DMS79 (cell line): ENCODE measurements at regions not wholly inside any gene's neighbourhood (a gene's known extent, or its start where the extent isn't known, plus 50 kb on each side); places are given as distances from the start of the nearest gene placed in this dataset.
"Not testable (repeated sequence)": the region's sequence is repeated elsewhere in the genome, so short reads cannot be mapped to it uniquely, and the experiment has no call there.

Source experiments
- DNase-seq: peaks from one replicate; lab custom pipeline; 2025; lab: John Stamatoyannopoulos, UW

DNA sequence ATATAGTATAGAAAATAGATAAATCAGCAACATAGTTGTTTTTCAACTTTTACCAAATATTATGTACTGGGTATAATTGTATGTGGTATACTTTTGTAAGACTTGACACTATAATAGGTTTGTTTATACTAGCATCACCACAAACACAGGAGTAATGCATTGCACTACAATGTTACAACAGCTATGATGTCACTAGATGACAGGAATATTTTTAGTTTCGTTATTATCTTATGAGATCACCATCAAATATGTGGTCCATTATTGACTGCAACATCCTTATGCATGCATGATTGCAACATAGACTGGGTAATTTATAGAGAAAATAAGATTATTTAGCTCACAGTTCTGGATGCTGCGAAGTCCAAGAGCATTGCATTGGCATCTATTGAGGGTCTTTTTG is 678.4 kb upstream of the ZNF804A start:
- DNase-seq = no peak

DNA sequence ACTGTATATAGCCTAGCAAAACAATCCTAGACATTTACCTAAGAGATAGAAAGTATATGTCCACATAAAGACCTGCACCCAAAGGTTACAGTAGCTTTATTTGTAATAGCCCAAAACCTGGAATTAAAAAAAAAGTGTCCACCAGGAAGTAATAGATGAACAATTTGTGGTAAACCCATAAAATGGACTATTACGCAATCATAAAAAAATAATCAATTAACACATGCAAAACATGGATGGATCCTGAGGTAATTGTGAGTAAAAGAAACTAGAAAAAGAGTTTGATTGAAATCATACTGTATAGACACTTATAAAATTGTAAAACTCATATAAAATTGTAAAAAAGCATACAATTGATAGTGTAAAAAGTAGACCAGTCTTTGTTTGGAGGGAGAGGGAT is 673.0 kb upstream of the ZNF804A start:
- DNase-seq = no peak

GRCh38 chr2:183926433-183926832 is 671.9 kb upstream of the ZNF804A start:
- DNase-seq = no peak

GRCh38 chr2:183927406-183928325 is 670.7 kb upstream of the ZNF804A start:
- DNase-seq = no peak

DNA sequence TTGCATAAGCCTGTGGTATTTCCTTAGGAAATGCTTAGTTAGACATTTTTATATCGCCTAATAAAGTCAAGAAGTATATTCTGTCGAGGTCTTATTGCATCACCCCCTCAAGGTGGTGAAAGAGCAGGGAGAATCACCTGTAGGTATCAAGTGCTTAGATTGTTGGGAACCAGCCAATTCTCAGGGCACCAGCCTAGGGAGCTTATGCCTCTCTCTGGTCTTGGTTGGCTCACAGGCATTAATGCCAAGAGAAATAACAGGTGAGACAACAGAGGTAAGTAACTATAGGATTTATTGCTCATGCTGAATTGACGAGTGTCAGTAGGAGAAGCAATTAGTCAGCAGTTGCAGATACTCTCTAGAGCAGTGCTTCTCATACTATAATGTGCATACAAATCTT is 663.3 kb upstream of the ZNF804A start:
- DNase-seq = no peak

DNA sequence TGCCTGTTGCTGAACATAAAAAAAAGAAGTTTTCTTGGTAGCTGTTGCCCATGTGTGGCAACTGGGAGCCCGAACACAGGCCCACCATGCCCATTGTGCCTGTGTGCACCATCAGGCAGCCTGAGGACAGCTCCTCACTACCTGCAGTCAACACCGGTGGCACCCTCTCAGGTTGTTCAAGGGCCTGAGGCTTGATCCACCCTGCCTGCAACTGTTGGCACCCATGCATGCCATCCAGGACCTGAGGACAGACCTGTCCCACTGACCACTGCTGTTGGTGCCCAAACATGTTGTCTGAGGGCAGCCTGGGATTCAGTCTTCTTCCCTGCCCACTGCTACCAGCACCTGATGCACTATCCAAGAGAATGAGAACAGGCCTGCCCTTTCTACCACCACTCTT is 661.1 kb upstream of the ZNF804A start:
- DNase-seq = no peak

DNA sequence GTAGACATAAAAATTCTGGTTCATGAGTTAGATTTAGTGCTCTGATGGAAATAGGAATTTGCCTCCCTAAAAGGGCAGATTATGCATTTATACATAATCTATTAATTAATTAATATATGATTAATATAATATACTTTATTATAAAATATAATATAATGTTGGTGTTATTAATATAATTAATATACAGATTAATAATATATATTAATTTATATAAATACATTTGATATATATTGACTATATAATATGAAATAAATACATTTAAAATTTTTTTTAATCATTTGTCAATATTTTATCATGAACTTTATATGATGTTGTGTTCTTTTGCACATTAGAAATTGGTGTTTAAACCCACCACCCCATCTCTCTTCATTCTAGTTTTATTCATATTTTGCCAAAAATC is 652.1 kb upstream of the ZNF804A start:
- no peak for DNase-seq

GRCh38 chr2:183948861-183949260 is 649.5 kb upstream of the ZNF804A start:
- no peak for DNase-seq

DNA sequence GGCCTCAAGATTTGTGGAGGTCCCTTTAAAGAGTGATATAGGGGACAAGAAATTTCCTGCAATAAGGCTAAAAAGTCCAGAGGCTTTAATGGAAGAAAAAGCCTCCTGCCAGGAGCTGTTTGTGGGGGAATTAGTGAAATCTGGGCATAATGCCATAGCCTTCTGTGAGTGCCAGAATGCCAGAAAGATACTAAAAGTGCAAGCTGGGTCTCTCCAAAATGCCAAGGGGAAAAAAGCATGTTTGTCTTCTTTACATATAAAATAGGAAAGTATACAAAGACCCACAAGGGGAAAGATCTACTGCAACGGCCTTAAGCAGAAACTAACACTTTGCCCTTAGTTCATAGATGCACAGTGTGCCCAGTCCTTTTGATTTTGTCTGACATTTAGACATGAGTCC is 647.7 kb upstream of the ZNF804A start:
- DNase-seq = no peak

- DNase-seq = no peak
Measured at GRCh38 chr2:183951630-183952029, 646.7 kb upstream of the ZNF804A start.

DNA sequence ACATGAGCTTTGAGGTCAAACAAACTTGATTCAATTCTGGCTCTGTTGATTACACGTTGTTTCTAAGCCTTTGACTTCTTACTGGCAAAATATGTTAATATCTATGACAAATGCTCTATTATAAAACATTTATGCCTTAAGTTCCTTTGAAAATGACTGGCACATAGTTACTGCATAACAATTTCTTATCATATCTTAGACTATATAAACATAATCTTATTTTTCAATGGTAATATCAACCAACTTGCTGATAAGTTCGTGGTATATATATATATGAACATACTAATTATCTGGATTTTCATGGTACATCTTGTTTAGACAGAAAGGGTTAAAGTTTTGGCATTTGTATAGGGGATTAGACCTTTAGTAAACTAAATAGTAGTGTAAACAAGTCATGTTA is 645.6 kb upstream of the ZNF804A start:
- no peak for DNase-seq

GRCh38 chr2:183963609-183964008 is 634.7 kb upstream of the ZNF804A start:
- no peak for DNase-seq

DNA sequence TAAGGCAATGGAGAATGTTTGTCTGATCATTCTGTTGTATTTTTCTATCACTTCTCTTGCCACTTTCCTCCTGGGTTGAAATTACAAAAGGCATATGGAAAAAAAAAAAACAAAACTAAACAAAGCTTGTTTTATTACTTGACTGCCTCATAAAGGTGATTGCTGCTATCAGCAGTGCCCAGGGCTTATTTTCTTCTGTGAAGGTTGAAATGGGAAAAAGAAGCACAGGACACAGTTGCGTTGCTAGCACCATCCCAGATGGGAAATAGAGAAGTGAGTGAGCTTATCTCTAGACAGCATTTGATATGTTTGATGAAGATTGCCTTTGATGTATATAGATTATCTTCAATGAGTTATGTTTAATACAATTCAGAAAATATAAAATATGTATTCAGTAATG is 633.8 kb upstream of the ZNF804A start:
- no peak for DNase-seq

- no peak for DNase-seq
Measured at GRCh38 chr2:183967756-183968155, 630.6 kb upstream of the ZNF804A start.

DNA sequence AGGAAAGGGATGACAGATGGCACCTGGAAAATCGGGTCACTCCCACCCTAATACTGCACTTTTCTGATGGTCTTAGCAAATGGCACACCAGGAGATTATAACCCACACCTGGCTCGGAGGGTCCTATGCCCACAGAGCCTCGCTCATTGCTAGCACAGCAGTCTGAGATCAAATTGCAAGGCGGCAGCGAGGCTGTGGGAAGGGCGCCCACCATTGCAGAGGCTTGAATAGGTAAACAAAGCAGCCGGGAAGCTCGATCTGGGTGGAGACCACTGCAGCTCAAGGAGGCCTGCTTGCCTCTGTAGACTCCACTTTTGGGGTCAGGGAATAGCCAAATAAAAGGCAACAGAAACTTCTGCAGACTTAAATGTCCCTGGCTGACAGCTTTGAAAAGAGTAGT is 622.7 kb upstream of the ZNF804A start:
- DNase-seq = not testable (repeated sequence)

GRCh38 chr2:183984871-183985270 is 613.5 kb upstream of the ZNF804A start:
- DNase-seq = no peak

DNA sequence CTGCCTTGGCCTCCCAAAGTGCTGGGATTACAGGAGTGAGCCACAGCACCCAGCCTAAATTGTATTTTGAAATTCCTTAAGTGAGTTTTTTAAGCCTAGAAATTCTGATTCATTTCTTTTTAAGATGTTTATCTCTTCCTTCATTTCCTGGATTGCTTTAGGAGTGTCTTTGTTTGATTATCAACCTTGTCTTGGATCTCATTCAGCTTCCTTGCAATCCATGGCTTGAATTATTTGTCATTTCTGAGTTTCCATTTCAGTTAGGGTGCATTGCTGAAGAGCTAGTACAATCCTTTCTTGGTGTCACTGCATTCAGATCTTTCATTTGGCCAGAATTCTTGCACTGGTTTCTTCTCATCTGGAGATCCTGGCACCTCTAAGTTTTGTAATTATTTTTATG is 606.4 kb upstream of the ZNF804A start:
- no peak for DNase-seq

DNA sequence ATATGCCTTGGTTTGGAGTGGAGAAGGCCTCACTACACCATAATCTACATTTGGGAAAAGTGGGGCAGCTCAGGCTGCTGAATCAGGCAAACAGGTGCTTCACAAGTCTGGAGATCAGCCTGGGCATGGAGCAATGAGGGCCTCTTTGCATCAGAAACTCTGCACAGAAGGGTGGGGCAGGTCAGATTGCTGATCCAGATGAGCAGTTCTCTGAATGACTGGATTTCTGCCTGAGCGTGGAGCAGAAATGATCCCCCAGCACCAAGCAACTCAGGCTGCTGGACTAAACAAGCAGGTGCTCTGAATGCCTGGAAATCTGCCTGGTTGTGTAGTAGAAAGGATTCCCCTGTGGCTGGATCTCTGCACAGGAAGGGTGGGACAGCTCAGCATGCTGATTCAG is 605.3 kb upstream of the ZNF804A start:
- DNase-seq = no peak

- no peak for DNase-seq
Measured at GRCh38 chr2:183995632-183996031, 602.7 kb upstream of the ZNF804A start.

DNA sequence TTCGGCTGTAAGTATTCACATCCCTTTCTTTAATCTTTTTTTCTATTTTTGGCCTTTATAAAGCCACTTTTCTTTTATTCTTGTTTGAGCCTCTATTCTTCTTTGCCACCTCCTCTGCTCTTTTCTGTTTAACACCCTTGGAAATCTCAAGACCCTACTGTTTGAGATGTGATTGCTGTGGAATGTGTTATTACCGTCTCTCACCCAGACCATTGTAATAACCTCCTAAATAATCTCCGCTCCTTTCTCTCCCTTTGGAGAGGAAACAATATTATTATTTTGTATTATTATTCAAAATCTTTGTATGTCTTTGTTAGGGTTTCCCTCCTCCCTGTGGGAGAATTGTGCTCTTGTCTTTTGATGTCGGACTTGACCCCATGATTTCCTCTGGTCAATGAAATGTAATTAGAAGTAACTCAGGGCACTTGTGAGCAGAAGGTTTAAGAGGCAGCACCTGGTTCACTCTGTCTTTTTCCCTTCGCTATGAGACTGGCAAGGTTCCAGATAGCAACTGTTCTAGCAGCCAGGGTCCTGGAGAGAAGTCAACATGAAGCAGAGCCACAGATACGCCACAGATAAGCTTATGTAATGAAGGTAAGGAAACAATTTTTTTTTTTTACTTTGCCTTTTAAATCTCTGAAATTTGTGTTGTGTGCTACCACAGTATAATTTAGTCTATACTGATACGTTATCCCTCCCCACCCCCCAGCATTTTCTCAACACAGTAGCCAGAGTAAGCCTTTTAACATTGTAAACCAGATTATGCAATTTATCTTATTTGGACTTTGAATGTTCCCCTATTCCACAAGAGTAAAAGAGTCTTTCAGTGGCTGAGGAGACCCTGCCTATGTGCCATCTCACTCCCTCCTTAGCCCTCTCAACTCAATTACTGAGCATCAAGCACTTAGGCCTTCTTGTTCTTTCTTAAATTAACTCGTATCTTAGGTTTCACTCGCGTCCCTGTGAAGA is 601.2 kb upstream of the ZNF804A start:
- no peak for DNase-seq

DNA sequence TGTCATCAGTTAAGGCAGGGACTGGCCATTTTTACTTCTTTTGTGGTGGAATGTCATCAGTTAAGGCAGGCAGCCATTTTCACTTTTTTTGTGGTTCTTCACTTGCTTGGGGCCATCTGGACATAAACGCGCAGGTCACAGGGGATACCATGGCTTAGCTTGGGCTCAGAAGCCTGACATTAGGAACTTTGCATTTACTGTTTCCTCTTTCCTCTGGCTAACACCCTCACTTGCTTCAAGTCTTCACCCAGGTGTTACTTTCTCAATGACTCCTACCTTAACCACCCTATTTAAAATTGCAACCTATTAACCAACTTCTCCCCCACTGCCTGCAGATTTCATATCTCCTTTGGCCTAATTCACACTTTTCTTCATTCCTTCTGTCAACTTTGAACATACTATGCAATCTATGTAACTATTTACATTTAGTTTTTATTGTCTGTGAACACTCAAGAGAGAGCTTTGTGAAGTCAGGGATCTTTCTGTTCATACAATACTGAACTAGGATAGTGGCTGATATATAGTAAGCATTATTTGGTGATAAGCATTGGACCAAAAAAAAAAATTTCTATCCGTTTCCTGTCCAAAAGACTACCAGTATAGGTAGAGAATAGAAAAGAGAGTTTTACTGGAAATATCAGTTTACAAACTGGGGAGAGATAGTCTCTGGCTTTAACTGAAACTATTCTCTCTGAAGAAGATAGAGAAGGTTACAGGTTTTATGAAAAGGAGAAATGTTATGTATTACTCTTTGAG is 600.1 kb upstream of the ZNF804A start:
- DNase-seq = no peak

GRCh38 chr2:183998797-183999190 is 599.5 kb upstream of the ZNF804A start:
- no peak for DNase-seq
